ENCODE measurements at regions not wholly inside any gene's neighbourhood (a gene's known extent, or its start where the extent isn't known, plus 50 kb on each side); places are given as distances from the start of the nearest gene placed in this dataset.
"Not testable (repeated sequence)": the region's sequence is repeated elsewhere in the genome, so short reads cannot be mapped to it uniquely, and the experiment has no call there.

GRCh38 chr5:128701301-128701700 lies 163.3 kb upstream of the FBN2 start:
- DNase-seq (ENCODE audit: low read depth): no peak
- TF ChIP-seq, protein P1, sequence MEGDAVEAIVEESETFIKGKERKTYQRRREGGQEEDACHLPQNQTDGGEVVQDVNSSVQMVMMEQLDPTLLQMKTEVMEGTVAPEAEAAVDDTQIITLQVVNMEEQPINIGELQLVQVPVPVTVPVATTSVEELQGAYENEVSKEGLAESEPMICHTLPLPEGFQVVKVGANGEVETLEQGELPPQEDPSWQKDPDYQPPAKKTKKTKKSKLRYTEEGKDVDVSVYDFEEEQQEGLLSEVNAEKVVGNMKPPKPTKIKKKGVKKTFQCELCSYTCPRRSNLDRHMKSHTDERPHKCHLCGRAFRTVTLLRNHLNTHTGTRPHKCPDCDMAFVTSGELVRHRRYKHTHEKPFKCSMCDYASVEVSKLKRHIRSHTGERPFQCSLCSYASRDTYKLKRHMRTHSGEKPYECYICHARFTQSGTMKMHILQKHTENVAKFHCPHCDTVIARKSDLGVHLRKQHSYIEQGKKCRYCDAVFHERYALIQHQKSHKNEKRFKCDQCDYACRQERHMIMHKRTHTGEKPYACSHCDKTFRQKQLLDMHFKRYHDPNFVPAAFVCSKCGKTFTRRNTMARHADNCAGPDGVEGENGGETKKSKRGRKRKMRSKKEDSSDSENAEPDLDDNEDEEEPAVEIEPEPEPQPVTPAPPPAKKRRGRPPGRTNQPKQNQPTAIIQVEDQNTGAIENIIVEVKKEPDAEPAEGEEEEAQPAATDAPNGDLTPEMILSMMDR (conservative IDR thresholded peaks at IDR 0.05; ENCODE audit: low read depth, low read length): no peak
- H3K4me3 ChIP-seq (ENCODE audit: low read depth, low read length): no peak overlapping the region

- TF ChIP-seq, protein P1 (conservative IDR thresholded peaks at IDR 0.05; ENCODE audit: low read depth, low read length): no peak
- no peak for DNase-seq (ENCODE audit: low read depth)
These were observed 165.3 kb upstream of the FBN2 start for GRCh38 chr5:128703322-128703721.

DNA sequence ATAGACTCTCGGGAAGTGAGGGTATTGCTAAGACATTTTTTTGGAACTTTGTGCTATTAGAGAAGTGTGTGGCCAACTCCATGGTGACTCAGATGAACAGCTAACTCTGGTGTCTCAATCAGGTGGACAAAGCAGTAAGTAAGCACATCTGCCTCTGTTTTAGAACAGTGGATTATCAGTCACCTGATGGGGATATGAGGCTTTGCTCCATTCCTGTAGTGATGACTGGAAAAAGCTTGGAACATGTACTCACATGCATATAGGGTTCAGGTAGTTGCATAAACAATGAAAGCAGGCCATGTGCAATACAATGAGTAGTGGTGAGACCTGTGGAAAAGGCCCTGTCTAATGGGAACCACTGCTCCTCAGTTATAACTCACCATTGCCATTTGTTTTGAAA lies 168.2 kb upstream of the FBN2 start:
- no peak overlapping the region for H3K4me3 ChIP-seq (ENCODE audit: low read depth, low read length)
- TF ChIP-seq, protein P1 (conservative IDR thresholded peaks at IDR 0.05; ENCODE audit: low read depth, low read length): no peak
- DNase-seq (ENCODE audit: low read depth): no peak

More at GRCh38 chr5:128703322-128703721, 165.3 kb upstream of the FBN2 start:
- no peak overlapping the region for H3K4me3 ChIP-seq (ENCODE audit: low read depth, low read length)

- TF ChIP-seq, protein P1 (conservative IDR thresholded peaks at IDR 0.05; ENCODE audit: low read depth, low read length): no peak
- no peak overlapping the region for H3K4me3 ChIP-seq (ENCODE audit: low read depth, low read length)
- no peak for DNase-seq (ENCODE audit: low read depth)
These were observed 170.8 kb upstream of the FBN2 start for GRCh38 chr5:128708841-128709240.

- no peak overlapping the region for H3K4me3 ChIP-seq (ENCODE audit: low read depth, low read length)
- TF ChIP-seq, protein P1 (conservative IDR thresholded peaks at IDR 0.05; ENCODE audit: low read depth, low read length): no peak
- DNase-seq (ENCODE audit: low read depth): peak; percentile 18
These were observed 173.2 kb upstream of the FBN2 start for GRCh38 chr5:128711216-128711615.

- H3K4me3 ChIP-seq (ENCODE audit: low read depth, low read length): no peak overlapping the region
- TF ChIP-seq, protein P1 (conservative IDR thresholded peaks at IDR 0.05; ENCODE audit: low read depth, low read length): no peak
- DNase-seq (ENCODE audit: low read depth): no peak
These were observed 176.5 kb upstream of the FBN2 start for GRCh38 chr5:128714551-128714950.

GRCh38 chr5:128722551-128722950 lies 184.5 kb upstream of the FBN2 start:
- no peak overlapping the region for H3K4me3 ChIP-seq (ENCODE audit: low read depth, low read length)
- DNase-seq (ENCODE audit: low read depth): no peak
- TF ChIP-seq, protein P1 (conservative IDR thresholded peaks at IDR 0.05; ENCODE audit: low read depth, low read length): no peak

GRCh38 chr5:128730021-128730420 lies 192.0 kb upstream of the FBN2 start:
- DNase-seq (ENCODE audit: low read depth); H3K4me3 ChIP-seq (ENCODE audit: low read depth, low read length): not testable (repeated sequence)

DNA sequence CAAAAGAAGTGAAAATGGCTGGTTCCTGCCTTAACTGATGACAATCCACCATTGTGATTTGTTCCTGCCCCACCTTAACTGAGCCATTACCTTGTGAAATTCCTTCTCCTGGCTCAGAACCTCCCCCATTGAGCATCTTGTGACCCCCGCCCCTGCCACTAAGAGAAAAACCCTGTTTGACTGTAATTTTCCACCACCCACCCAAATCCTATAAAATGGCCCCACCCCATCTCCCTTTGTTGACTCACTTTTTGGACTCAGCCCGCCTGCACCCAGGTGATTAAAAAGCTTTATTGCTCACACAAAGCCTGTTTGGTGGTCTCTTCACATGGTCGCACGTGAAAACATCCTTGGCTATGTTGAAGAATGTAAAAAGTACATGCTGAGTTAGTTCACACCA lies 197.6 kb upstream of the FBN2 start:
- H3K4me3 ChIP-seq (ENCODE audit: low read depth, low read length); DNase-seq (ENCODE audit: low read depth): not testable (repeated sequence)

Measured in choroid plexus epithelial cell (primary cell).